GM21526 (cell line): ENCODE measurements at regions not wholly inside any gene's neighbourhood (a gene's known extent, or its start where the extent isn't known, plus 50 kb on each side); places are given as distances from the start of the nearest gene placed in this dataset.

Experiments used
- ATAC-seq: cut with Tn5 transposase; IDR thresholded peaks from one replicate; pipeline ENCODE4 v1.9.1; 2021; ENCODE audit warnings: moderate library complexity; ENCODE audit not compliant: unreplicated experiment, low FRiP score

- no peak for ATAC-seq
These were observed 83.8 kb upstream of the CCDC85A start for GRCh38 chr2:56099963-56100362.

GRCh38 chr2:56100791-56101312, 82.9 kb upstream of the CCDC85A start:
- no peak for ATAC-seq

DNA sequence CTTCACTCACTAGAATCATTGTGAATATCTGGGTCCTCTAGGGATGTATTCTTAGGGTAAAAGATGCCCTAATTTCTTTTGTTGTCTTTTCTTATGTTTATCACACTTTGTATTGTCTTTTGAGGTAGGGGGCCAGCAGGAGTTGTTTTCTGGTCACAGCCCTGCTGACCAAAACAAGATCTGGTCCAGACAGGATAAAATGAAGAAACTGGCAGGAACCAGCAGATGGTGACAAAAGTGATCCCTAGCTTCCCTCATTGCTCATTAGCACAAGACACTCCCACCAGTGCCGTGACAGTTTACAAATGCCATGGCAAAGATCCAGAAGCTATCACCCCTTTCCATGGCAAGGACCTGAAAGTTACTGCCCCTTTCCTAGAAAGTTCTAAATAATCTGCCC, 81.7 kb upstream of the CCDC85A start:
- ATAC-seq = no peak

GRCh38 chr2:56102866-56103265, 80.9 kb upstream of the CCDC85A start:
- no peak for ATAC-seq

DNA sequence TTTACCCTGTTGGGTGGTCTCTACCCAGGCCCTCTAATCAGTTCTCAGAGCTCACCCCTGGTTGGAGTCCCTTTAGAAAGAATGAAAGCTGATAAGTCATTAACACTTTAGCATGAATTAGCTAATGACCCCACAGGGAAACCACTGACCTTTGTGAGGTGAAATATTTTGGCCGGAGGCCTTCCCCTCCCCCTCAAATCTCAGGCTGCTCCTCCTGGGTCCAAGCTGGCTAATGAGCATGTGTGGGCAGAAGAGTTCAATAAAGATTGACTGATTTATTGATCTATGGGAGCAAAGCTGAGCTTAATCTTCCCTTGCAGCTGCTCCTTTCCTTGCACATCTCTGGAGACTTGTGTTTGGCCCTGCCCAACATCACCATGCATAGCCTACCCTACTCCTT, 78.8 kb upstream of the CCDC85A start:
- no peak for ATAC-seq

GRCh38 chr2:56107502-56108220, 76.1 kb upstream of the CCDC85A start:
- no peak for ATAC-seq

DNA sequence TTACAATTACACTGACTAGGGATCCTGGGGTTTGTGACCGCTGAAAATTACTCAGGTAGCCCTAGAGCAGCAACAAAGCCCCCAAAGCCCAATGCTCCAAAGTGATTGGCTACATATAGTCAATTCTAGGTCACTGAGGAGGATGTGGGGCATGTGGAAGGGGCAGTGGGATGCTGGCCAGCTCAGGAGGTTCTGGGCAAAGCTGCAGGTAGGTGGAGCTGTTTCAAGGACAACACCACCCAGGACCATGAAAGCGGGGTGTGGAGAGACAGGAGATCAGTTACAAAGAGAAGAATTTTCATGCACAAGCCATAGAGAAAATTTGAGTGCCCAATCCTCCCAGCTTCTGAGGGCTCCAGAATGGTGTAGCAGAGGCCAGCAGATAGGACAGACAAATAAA, 75.0 kb upstream of the CCDC85A start:
- ATAC-seq = no peak

DNA sequence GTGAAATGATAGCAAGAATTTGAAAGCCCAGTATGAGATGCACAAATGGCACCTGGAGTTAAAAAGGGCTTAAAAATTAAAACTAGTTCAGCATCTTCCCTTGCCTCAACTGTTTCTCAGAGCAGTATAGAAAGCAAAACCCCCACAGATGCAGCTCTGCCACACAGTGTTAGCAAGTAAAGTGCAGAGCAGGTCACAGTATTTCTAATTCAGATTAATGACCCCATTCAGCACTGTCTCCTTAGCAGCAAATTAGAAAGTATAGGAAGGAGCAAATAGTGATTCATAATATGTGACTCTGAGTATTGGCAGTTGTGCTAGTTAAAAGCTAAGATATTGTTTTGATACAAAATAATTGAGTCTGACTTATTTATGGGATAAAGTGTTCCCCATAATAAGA, 73.8 kb upstream of the CCDC85A start:
- no peak for ATAC-seq

DNA sequence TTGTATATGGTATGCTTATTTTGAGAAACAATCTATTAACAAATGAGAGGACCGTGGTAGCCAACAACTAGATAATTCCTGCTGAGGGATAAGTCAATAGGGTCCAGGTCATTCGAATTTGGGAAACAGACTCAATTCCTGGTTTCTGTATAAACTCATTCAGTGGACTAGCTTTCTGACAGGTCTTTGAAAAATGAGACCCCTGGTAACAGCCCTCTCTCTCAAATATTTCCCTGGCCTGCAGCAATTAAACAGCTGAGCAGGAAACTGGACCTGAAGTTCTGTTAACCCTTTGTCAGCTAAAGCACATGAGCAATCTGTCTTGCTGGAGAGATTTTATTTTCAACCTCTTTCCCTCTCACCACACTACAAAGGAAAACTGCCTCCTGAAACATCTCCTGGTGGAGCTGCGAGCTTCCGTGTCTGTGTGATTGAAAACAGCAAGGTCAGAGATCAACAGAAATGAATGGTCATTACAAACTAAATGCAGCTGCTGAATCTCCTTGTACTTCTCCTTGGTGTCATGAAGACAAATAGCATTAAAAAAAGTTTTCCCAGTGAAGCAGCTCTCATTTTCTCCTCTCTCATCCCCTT, 70.3 kb upstream of the CCDC85A start:
- no peak for ATAC-seq

GRCh38 chr2:56117764-56118163, 66.0 kb upstream of the CCDC85A start:
- ATAC-seq = no peak

DNA sequence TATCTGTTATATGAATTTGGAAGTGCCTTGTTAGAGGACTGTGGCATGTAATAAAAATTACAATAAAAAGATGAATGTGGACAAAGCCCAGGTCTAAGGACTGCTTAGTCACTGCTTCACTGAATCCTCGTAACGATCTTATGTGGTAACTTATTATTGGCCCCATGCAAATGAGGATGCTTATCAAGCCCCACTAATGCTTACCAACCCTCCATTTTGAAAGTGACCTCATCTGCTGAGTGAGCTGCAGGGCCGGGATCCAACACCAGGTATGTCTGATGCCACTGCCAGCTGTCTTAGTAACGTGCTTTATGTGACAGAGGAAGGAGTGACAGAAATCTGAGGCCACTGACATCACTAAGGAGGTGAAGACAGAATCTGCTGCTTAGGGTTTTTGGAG, 65.3 kb upstream of the CCDC85A start:
- no peak for ATAC-seq

DNA sequence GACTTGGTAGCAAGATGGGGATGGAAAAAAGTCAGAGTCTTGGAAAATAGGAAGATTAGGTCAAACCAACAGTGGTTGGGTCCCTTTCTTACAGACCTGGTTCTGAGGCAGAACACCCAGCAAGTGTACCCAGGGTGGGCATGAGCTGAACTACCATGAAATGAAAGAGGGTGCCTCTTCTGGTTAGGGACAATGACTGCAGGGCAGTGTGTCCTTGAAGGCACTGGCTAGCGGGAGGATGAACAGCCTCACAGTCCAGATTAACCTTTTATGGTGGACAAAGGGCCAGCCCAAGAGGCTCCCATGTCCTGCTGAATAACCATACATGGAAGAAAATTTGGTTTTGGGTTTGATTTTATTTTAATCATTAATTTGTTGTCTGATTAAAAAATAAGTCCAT, 61.8 kb upstream of the CCDC85A start:
- ATAC-seq = no peak

DNA sequence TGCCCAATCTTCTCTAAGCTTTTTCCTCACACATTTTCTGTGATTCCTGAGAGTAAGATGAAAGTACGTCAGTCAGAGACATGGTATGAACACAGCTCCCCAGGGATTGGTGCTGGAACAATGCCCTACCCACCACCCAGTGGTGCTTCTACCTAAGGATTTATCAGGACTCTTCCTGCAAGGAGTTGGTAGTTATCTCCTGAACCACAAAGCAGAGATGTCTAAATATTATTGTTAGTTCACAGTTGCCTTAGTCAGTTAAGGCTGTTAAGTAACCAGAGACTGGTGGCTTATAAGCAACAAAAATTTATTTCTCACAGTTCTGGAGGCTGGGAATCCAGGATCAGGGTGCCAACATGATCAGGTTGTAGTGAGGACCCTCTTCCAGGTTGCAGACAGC, 60.3 kb upstream of the CCDC85A start:
- no peak for ATAC-seq

DNA sequence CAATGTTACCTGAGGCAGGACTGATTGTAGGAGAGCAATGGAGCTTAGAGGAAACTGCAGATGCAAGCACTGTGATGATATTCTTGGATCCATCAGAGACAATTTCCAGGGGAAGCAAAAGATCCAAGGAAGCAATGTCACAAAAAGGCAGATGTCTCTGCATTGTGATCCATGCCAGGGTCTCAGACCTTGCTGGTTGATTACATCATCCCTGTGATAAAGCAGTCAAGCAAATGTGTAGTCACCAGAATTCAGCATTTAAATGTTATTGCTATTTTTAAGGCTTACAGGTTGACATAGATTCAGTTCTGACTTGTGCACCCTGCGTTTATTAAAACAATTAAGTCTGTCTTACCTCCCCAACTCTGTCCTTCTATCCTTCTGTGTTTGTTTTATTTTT, 56.8 kb upstream of the CCDC85A start:
- no peak for ATAC-seq

DNA sequence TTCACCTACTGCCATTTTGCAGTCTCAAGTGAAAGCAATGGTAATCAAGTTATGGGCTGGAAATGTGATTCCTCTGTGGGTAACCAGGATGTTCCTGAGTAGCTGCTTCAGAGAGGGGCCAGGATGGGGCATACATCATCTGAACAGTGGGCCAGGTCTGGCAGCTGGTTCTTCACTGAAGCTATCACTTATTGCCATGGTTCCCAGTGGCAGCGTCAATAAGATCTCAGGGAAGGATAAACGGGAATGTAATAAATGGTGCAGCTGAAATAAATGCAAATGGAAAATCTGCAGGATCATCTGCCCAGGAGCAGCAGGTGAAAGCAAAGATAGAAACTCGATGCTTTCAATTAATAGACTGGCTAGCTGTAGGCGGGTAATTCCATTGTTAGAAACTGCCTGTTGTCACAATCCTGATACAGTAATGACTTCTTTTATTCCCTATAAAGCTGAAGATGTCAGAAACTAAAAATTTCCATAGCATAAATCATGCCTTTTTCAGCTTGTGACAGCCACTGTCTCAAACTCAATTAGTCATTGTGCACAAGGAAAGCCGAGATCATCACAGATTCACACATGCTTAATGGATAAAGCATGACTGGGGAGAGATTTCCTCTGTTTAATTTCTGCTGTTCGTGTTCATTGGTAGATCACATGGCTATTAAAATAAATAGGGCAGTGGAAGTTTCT, 56.2 kb upstream of the CCDC85A start:
- no peak for ATAC-seq

DNA sequence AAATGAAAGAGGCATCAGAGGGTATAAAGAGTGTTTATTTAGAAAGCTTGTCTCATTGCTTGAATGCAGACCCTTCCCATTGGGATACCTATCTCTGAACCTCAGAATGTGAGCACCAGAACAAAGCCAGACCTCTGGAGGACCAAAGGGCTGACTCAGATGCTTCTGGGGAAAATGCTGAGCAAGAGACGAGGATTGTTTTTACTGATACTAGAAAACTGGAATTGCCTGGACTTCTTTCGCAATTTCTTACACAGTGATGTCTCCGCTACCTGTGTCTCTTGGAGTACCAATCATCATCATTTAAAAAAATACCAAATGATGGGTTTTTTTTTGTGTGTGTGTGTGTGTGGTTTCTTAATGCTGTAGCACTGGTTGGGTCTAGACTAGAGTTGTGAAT, 55.6 kb upstream of the CCDC85A start:
- ATAC-seq = no peak

DNA sequence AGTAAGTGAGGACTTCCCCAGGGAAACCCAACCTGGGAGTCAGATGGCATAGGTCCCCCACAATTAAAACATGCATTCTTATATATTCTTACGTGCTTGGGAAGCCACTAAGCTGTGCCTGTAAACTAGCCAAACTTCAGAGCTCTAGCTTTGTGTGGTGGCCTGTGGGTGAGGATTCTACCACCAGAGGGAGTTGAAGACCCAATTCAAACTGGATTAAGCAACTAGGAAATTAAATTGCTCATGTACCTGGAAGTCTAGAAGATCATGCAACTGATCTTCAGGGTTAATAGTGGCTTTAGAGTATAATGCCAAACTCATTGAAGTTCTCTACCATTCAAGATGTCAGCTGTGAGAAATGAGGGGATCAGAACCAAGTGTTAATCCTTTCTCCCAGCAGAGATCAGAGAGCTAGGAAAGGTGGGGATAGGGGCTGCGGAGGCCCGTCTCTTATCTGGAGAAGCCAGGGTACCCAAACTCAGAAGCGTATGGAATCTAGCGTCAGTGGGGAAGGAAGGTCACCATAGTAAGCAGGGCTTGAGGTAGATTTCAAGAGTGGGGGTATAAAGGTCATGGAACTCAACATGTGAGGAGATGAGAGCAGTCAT, 53.2 kb upstream of the CCDC85A start:
- no peak for ATAC-seq

DNA sequence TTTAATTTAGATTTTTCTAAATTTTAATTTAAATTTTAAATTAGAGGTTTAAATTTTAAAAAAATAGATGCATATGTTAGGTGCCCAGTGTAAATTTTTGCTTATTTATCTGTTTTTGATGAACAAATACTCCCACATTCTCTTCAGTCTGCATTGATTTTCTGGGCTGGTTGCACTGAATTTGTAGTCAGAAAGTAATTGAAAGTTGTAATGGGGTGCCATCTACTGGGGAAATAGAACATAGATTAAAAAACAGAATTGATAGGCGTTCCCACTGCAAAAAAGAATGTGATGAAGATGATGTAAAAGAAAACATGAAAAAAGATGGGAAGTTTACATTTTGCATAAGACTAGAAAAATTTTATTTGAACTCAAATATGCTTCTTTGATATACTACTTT, 51.7 kb upstream of the CCDC85A start:
- ATAC-seq = no peak

GRCh38 chr2:56133441-56133840, 50.3 kb upstream of the CCDC85A start:
- no peak for ATAC-seq

GRCh38 chr2:56133931-56134629, 49.7 kb upstream of the CCDC85A start:
- ATAC-seq = no peak
